Mesothelial cell of epicardium (in vitro differentiated cells): ENCODE measurements at regions not wholly inside any gene's neighbourhood (a gene's known extent, or its start where the extent isn't known, plus 50 kb on each side); places are given as distances from the start of the nearest gene placed in this dataset.

Source experiments
- DNase-seq, 2 experiments: peaks; one replicate each; pipeline ENCODE4 v3.0.0; 2021; ENCODE audit warnings: low spot score in 2 of 2; ENCODE audit not compliant: unreplicated experiment in 2 of 2
- H3K27ac Mint-ChIP-seq: 2 replicates; pipeline ENCODE4 v1.8.0; 2021; ENCODE audit warnings: mixed read lengths
- H3K27me3 Mint-ChIP-seq: 2 replicates; pipeline ENCODE4 v1.8.0; 2021; ENCODE audit warnings: low read depth, mixed read lengths
- H3K36me3 Mint-ChIP-seq: 2 replicates; pipeline ENCODE4 v1.8.0; 2021; ENCODE audit warnings: mixed read lengths
- H3K4me1 Mint-ChIP-seq: 2 replicates; pipeline ENCODE4 v1.8.0; 2021; ENCODE audit warnings: mixed read lengths
- H3K4me3 Mint-ChIP-seq: 2 replicates; pipeline ENCODE4 v1.8.0; 2021; ENCODE audit warnings: mild to moderate bottlenecking, moderate library complexity, mixed read lengths
- H3K9me3 Mint-ChIP-seq: 2 replicates; pipeline ENCODE4 v1.8.0; 2021; ENCODE audit warnings: mixed read lengths
- TF ChIP-seq, protein P1 (sequence below): fragments of 200-600 bp; sonication (generic); IDR thresholded peaks from one replicate; pipeline ENCODE4 v1.5.0; 2021; ENCODE audit warnings: antibody characterized with exemption; ENCODE audit not compliant: unreplicated experiment

- Mint-ChIP-seq H3K4me3 (no peak overlapping the region), H3K9me3 (peaks cover 5% of the 10 kb centered on the region), H3K27me3 (peaks cover 59% of the 10 kb centered on the region), H3K27ac (no peak overlapping the region), H3K4me1 (no peaks in the 10 kb centered on the region), H3K36me3 (no peaks in the 10 kb centered on the region)
- DNase-seq: no peak
- TF ChIP-seq, protein P1, sequence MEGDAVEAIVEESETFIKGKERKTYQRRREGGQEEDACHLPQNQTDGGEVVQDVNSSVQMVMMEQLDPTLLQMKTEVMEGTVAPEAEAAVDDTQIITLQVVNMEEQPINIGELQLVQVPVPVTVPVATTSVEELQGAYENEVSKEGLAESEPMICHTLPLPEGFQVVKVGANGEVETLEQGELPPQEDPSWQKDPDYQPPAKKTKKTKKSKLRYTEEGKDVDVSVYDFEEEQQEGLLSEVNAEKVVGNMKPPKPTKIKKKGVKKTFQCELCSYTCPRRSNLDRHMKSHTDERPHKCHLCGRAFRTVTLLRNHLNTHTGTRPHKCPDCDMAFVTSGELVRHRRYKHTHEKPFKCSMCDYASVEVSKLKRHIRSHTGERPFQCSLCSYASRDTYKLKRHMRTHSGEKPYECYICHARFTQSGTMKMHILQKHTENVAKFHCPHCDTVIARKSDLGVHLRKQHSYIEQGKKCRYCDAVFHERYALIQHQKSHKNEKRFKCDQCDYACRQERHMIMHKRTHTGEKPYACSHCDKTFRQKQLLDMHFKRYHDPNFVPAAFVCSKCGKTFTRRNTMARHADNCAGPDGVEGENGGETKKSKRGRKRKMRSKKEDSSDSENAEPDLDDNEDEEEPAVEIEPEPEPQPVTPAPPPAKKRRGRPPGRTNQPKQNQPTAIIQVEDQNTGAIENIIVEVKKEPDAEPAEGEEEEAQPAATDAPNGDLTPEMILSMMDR: no peak
These were observed 406.6 kb downstream of the GLRX3 start for GRCh38 chr10:130542761-130543160.

DNA sequence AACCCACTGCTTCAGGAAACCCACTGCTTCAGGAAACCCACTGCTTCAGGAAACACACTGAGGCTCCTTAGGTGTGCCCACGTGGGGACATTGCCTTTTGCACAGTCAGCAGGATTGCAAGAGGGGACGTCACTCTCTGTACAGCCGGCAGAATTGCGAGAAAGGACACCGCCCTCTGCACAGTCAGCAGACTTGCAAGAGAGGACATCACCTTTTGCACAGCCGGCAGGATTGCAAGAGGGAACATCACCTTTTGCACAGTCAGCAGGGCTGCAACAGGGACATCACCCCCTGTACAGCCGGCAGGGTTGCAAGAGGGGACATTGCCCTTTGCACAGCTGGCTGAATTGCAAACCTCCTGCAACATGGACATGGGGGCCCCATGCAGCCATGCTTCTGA, 407.6 kb downstream of the GLRX3 start:
- TF ChIP-seq, protein P1: no peak
- peaks cover 69% of the 10 kb centered on the region for H3K27me3 Mint-ChIP-seq
- no peak overlapping the region for H3K27ac Mint-ChIP-seq
- no peak overlapping the region for H3K4me3 Mint-ChIP-seq
- no peaks in the 10 kb centered on the region for H3K9me3 Mint-ChIP-seq
- no peaks in the 10 kb centered on the region for H3K4me1 Mint-ChIP-seq
- no peak for DNase-seq
- H3K36me3 Mint-ChIP-seq: no peaks in the 10 kb centered on the region

DNA sequence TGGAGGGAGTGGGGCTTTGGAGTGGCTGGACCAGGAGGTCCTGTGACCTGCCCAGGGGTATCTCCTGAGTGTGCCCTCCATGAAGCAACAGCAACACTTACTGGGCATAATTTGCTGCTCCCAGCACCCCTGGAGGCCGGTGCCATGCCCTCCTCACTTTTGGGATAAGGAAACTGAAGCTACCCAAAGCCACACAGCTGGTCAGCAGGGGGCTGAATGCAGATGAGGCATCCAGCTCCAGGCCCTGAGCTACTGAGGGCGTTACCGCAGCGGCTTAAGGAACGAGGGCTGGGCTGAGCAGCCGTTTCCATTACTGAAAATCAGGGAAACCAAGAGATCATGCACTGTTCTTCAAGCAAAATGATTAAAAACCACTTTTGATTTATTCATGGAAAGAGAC, 408.9 kb downstream of the GLRX3 start:
- no peaks in the 10 kb centered on the region for H3K4me1 Mint-ChIP-seq
- no peak overlapping the region for H3K27ac Mint-ChIP-seq
- H3K9me3 Mint-ChIP-seq: no peaks in the 10 kb centered on the region
- H3K4me3 Mint-ChIP-seq: no peak overlapping the region
- H3K27me3 Mint-ChIP-seq: peaks cover 80% of the 10 kb centered on the region
- TF ChIP-seq, protein P1: no peak
- no peaks in the 10 kb centered on the region for H3K36me3 Mint-ChIP-seq
- no peak for DNase-seq

- H3K36me3 Mint-ChIP-seq: no peaks in the 10 kb centered on the region
- H3K4me3 Mint-ChIP-seq: no peak overlapping the region
- no peak overlapping the region for H3K27ac Mint-ChIP-seq
- TF ChIP-seq, protein P1: no peak
- no peak for DNase-seq
- no peaks in the 10 kb centered on the region for H3K4me1 Mint-ChIP-seq
- peaks cover 83% of the 10 kb centered on the region for H3K27me3 Mint-ChIP-seq
- no peaks in the 10 kb centered on the region for H3K9me3 Mint-ChIP-seq
These were observed 409.5 kb downstream of the GLRX3 start for GRCh38 chr10:130545697-130546096.

GRCh38 chr10:130546841-130547240, 410.6 kb downstream of the GLRX3 start:
- Mint-ChIP-seq H3K36me3 (no peaks in the 10 kb centered on the region), H3K27ac (no peak overlapping the region), H3K27me3 (peaks cover 81% of the 10 kb centered on the region), H3K4me1 (no peaks in the 10 kb centered on the region), H3K4me3 (no peak overlapping the region), H3K9me3 (no peaks in the 10 kb centered on the region)
- TF ChIP-seq, protein P1: no peak
- DNase-seq: no peak

DNA sequence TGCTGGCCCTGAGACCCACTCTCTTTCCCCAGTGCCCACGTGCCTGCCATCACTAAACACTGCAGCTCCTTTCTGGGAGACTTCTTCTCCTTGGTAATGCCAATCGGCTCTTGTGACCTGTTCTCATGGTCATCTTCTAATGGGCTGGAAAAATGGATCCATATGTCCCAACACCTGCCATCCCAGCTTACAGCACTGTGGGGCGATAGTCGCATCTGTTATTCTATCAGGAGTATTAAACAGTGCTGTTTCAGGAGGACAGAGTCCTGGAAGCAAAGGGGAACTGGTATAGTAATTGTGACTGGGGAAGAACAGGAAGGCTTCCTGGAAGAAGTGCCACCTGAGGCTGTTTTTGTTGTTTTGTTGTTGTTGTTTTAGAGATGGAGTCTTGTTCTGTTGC, 411.2 kb downstream of the GLRX3 start:
- H3K9me3 Mint-ChIP-seq: no peaks in the 10 kb centered on the region
- H3K27me3 Mint-ChIP-seq: peaks cover 80% of the 10 kb centered on the region
- H3K4me1 Mint-ChIP-seq: no peaks in the 10 kb centered on the region
- TF ChIP-seq, protein P1: no peak
- no peak for DNase-seq
- no peaks in the 10 kb centered on the region for H3K36me3 Mint-ChIP-seq
- H3K27ac Mint-ChIP-seq: no peak overlapping the region
- H3K4me3 Mint-ChIP-seq: no peak overlapping the region
